WTC11 (cell line): ENCODE measurements at regions not wholly inside any gene's neighbourhood (a gene's known extent, or its start where the extent isn't known, plus 50 kb on each side); places are given as distances from the start of the nearest gene placed in this dataset.
"Not testable (repeated sequence)": the region's sequence is repeated elsewhere in the genome, so short reads cannot be mapped to it uniquely, and the experiment has no call there.

Experiments used
- ATAC-seq: fragments of 200-7000 bp; cut with Tn5 transposase; 2 replicates; pipeline ENCODE4 v1.10.0; 2021; ENCODE audit warnings: mild to moderate bottlenecking, moderate library complexity
- CTCF ChIA-PET: fragments of 300-600 bp; sonication (Branson Sonifier 250); formaldehyde crosslinking; loops from one replicate; lab custom pipeline; 2021; ENCODE audit warnings: antibody characterized with exemption; lab: Charles Lee
- POLR2A ChIA-PET: fragments of 350-600 bp; sonication (Branson Sonifier 250); formaldehyde crosslinking; loops from one replicate; lab custom pipeline; 2021; ENCODE audit warnings: antibody characterized with exemption; lab: Charles Lee
- DNase-seq: peaks from one replicate; pipeline ENCODE4 v3.0.0; 2021; ENCODE audit warnings: low spot score
- H3K27ac Mint-ChIP-seq: 2 replicates; pipeline ENCODE4 v1.8.0; 2021; ENCODE audit warnings: mixed read lengths
- H3K27me3 Mint-ChIP-seq: 2 replicates; pipeline ENCODE4 v1.8.0; 2021; ENCODE audit warnings: low read depth, mild to moderate bottlenecking, moderate library complexity, mixed read lengths
- H3K36me3 Mint-ChIP-seq: 2 replicates; pipeline ENCODE4 v1.8.0; 2021; ENCODE audit warnings: mixed read lengths
- H3K4me1 Mint-ChIP-seq: 2 replicates; pipeline ENCODE4 v1.8.0; 2022; ENCODE audit warnings: mixed read lengths
- H3K4me3 Mint-ChIP-seq: 2 replicates; pipeline ENCODE4 v1.8.0; 2021; ENCODE audit warnings: mild to moderate bottlenecking, moderate library complexity, mixed read lengths
- H3K9me3 Mint-ChIP-seq: 2 replicates; pipeline ENCODE4 v1.8.0; 2021; ENCODE audit warnings: mixed read lengths
- ARID4B ChIP-seq: sonication (generic); formaldehyde crosslinking; IDR thresholded peaks from 2 replicates; pipeline ENCODE4 v1.8.0; 2023; ENCODE audit warnings: missing genetic modification reagents, mild to moderate bottlenecking, borderline replicate concordance
- ATF2 ChIP-seq: sonication (generic); formaldehyde crosslinking; IDR thresholded peaks from 2 replicates; pipeline ENCODE4 v1.8.1; 2022; ENCODE audit warnings: low read depth, missing genetic modification reagents, borderline replicate concordance
- ATF3 ChIP-seq: sonication (generic); formaldehyde crosslinking; conservative IDR thresholded peaks from 2 replicates; pipeline ENCODE4 v1.8.1; 2022; ENCODE audit warnings: mild to moderate bottlenecking, missing genetic modification reagents
- FOXP1 ChIP-seq: sonication (generic); formaldehyde crosslinking; IDR thresholded peaks from 2 replicates; pipeline ENCODE4 v1.8.0; 2022; ENCODE audit warnings: missing genetic modification reagents, mild to moderate bottlenecking, moderate library complexity, borderline replicate concordance
- HMGA2 ChIP-seq: fragments of 250-450 bp; sonication (Bioruptor Pico); IDR thresholded peaks from 2 replicates; pipeline ENCODE4 v1.4.0; 2021; ENCODE audit warnings: mild to moderate bottlenecking, moderate library complexity
- NR2C2 ChIP-seq: sonication (generic); formaldehyde crosslinking; IDR thresholded peaks from 2 replicates; pipeline ENCODE4 v1.8.0; 2022; ENCODE audit warnings: mild to moderate bottlenecking, missing genetic modification reagents
- PRDM15 ChIP-seq: sonication (generic); formaldehyde crosslinking; IDR thresholded peaks from 2 replicates; pipeline ENCODE4 v1.8.0; 2022; ENCODE audit warnings: missing genetic modification reagents
- PRRX2 ChIP-seq: fragments of 250-450 bp; sonication (Bioruptor Pico); IDR thresholded peaks from 2 replicates; pipeline ENCODE4 v1.8.0; 2021; ENCODE audit warnings: mild to moderate bottlenecking
- RORB ChIP-seq: fragments of 250-450 bp; sonication (Bioruptor Pico); IDR thresholded peaks from 2 replicates; pipeline ENCODE4 v1.9.0; 2021; ENCODE audit warnings: mild to moderate bottlenecking
- ZNF232 ChIP-seq: sonication (generic); formaldehyde crosslinking; IDR thresholded peaks from 2 replicates; pipeline ENCODE4 v1.8.0; 2022; ENCODE audit warnings: mild to moderate bottlenecking, missing genetic modification reagents

- CTCF ChIA-PET, H3K27me3 Mint-ChIP-seq, H3K4me3 Mint-ChIP-seq, H3K27ac Mint-ChIP-seq, POLR2A ChIA-PET, ATAC-seq, H3K9me3 Mint-ChIP-seq, H3K36me3 Mint-ChIP-seq, DNase-seq, H3K4me1 Mint-ChIP-seq: not testable (repeated sequence)
These were observed 64.4 kb downstream of the KLRB1 start for GRCh38 chr12:9543341-9543740.

GRCh38 chr12:9542827-9543226 is 64.9 kb downstream of the KLRB1 start:
- H3K9me3 Mint-ChIP-seq, H3K4me3 Mint-ChIP-seq, CTCF ChIA-PET, H3K36me3 Mint-ChIP-seq, H3K27ac Mint-ChIP-seq, DNase-seq, H3K4me1 Mint-ChIP-seq, POLR2A ChIA-PET, H3K27me3 Mint-ChIP-seq, ATAC-seq: not testable (repeated sequence)

- H3K36me3 Mint-ChIP-seq, H3K27ac Mint-ChIP-seq, POLR2A ChIA-PET, DNase-seq, H3K27me3 Mint-ChIP-seq, H3K9me3 Mint-ChIP-seq, CTCF ChIA-PET, H3K4me3 Mint-ChIP-seq, ATAC-seq: not testable (repeated sequence)
- H3K4me1 Mint-ChIP-seq: peaks cover 14% of the 10 kb centered on the region
These were observed 91.8 kb downstream of the KLRB1 start for GRCh38 chr12:9515925-9516324.

- POLR2A ChIA-PET, DNase-seq, H3K4me3 Mint-ChIP-seq, H3K27ac Mint-ChIP-seq, ATAC-seq, CTCF ChIA-PET, H3K9me3 Mint-ChIP-seq, H3K36me3 Mint-ChIP-seq, H3K27me3 Mint-ChIP-seq: not testable (repeated sequence)
- H3K4me1 Mint-ChIP-seq: peaks cover 14% of the 10 kb centered on the region
These were observed 95.0 kb downstream of the KLRB1 start for GRCh38 chr12:9512695-9513094.

- H3K27ac Mint-ChIP-seq, CTCF ChIA-PET, H3K27me3 Mint-ChIP-seq, ATAC-seq, H3K4me1 Mint-ChIP-seq, H3K36me3 Mint-ChIP-seq, H3K4me3 Mint-ChIP-seq, H3K9me3 Mint-ChIP-seq, DNase-seq, POLR2A ChIA-PET: not testable (repeated sequence)
These were observed 97.2 kb downstream of the KLRB1 start for GRCh38 chr12:9510392-9511011.

- DNase-seq: no peak
- Mint-ChIP-seq H3K27ac (no peak overlapping the region), H3K9me3 (no peaks in the 10 kb centered on the region), H3K4me1 (peaks cover 2% of the 10 kb centered on the region; the same call in 1 of the 2 replicates), H3K27me3 (no peaks in the 10 kb centered on the region), H3K4me3 (no peak overlapping the region), H3K36me3 (0 out of 2 replicates have a peak, but pooled peaks cover 2% of the 10 kb centered on the region)
- ChIA-PET POLR2A (no interaction called here), CTCF (no interaction called here)
- no peak for ATAC-seq
- TF ChIP-seq FOXP1 (CRISPR knock-in tag) (no peak), ZNF232 (CRISPR knock-in tag) (no peak), ATF2 (no peak), RORB (CRISPR knock-in tag) (no peak), PRDM15 (CRISPR knock-in tag) (no peak), PRRX2 (CRISPR knock-in tag) (no peak), NR2C2 (no peak), ARID4B (CRISPR knock-in tag) (no peak), ATF3 (no peak), HMGA2 (CRISPR knock-in tag) (no peak)
These were observed 98.1 kb downstream of the KLRB1 start for GRCh38 chr12:9509464-9510161.
